ENCODE measurements at regions not wholly inside any gene's neighbourhood (a gene's known extent, or its start where the extent isn't known, plus 50 kb on each side); places are given as distances from the start of the nearest gene placed in this dataset.

DNA sequence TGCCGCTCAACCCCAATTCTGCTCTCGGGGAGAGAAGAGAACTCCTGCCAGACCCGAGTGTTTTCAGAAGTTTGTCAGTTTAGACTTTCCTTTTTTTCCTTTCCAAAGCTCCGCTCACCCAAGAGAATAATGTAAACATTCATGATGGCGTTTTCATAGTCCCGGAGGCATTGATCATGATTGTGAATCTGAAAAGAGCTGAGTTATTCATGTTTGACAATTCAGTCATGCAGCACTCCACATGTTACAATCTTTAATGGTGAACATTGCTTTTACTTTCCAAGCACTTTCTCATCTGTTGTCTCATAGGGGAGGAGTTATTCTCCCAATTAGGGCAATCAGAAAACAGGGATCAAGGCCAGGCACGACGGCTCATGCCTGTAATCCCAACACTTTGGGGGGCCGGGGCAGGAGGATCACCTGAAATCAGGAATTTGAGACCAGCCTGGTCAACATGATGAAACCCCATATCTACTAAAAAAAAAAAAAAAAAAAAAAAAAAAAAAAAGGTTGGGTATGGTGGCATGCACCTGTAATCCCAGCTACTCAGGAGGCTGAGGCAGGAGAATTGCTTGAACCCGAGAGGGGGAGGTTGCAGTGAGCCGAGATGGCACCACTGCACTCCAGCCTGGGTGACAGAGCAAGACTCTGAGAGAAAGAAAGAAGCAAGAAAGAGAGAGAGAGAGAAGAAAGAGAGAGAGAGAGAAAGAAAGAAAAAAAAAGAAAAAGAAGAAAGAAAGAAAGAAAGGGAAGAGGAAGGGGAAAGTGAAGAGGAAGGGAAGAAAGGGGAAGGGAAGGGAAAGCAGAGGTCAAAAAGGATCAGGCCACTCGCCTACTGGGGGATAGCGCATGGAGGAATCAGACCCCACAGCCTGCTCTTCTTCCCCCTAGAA, 70.0 kb upstream of the TNRC6C start:
- no peak for DNase-seq (ENCODE audit: low spot score)
- TF ChIP-seq, protein P1, sequence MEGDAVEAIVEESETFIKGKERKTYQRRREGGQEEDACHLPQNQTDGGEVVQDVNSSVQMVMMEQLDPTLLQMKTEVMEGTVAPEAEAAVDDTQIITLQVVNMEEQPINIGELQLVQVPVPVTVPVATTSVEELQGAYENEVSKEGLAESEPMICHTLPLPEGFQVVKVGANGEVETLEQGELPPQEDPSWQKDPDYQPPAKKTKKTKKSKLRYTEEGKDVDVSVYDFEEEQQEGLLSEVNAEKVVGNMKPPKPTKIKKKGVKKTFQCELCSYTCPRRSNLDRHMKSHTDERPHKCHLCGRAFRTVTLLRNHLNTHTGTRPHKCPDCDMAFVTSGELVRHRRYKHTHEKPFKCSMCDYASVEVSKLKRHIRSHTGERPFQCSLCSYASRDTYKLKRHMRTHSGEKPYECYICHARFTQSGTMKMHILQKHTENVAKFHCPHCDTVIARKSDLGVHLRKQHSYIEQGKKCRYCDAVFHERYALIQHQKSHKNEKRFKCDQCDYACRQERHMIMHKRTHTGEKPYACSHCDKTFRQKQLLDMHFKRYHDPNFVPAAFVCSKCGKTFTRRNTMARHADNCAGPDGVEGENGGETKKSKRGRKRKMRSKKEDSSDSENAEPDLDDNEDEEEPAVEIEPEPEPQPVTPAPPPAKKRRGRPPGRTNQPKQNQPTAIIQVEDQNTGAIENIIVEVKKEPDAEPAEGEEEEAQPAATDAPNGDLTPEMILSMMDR (conservative IDR thresholded peaks at IDR 0.05; ENCODE audit: low read depth) = no peak
- H3K27ac ChIP-seq = no peak overlapping the region
- ChIA-PET POLR2A (ENCODE audit: low non-redundant PET) (no interaction called here), CTCF (interaction anchor here (0.7 to 0.9 kb wide), 2 partner anchors 19 to 178 kb away, joined by 3 to 7 read pairs; no protein-coding TSS in a partner anchor)

DNA sequence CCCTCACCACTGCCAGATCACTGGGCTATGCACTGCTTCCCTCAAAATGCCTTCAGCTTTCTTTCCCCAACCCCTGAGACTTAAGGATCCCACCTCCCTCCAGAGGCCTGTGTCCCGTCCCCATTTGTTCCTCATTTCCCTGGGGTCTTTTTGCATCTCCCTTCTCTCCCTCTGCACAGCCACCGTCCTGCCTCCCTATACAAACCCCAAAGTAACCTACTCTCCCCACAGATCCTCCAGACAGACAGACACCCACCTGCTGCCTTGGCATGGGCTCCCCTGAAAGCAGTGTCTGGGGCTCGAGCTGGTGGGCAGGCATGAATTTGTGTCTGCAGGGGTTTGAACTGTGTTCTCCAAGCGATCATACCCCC, 69.4 kb upstream of the TNRC6C start:
- ChIA-PET POLR2A (ENCODE audit: low non-redundant PET) (no interaction called here), CTCF (no interaction called here)
- TF ChIP-seq, protein P1 (conservative IDR thresholded peaks at IDR 0.05; ENCODE audit: low read depth) = no peak
- DNase-seq (ENCODE audit: low spot score) = no peak
- no peak overlapping the region for H3K27ac ChIP-seq

DNA sequence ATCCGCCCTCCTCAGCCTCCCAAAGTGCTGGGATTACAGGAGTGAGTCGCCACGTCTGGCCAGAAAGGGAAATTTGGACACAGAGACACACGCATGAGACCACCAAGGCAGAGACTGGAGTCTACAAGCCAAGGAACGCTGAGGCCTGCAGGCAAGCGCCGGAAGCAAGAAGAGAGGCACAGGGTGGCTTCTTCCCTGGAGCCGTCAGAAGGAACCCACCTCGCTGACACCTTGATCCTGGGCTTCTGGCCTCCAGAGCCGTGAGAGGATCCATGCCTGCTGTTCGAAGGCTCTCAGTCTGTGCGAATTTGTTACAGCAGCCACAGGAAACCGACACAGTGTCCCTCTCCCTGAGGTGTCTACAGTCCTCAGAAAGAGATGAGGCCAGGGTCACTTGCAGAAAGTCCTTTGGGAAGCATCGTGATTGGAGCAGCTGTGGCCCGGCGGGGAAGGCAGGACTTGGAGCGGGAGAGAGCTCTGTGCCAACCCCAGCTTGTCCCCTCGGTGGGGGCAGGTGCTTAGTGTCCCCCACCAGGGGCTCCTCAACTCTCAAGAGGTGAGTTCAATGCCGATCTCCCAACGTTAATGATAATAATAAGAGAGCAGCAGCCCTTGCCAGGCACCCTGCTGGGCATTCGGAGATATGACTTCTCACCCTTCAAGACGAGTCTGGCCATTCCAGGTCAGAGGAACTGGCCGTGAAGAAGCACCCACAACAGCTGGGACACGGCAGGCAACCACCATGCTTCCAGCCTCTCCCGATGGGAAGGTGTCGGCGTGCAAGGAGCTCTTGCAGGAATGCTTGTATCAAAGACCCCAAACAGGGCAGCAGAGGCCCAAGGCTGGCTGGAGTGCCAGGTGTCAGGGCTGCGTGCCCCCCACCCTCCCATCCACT, 68.4 kb upstream of the TNRC6C start:
- CTCF ChIA-PET = no interaction called here
- POLR2A ChIA-PET (ENCODE audit: low non-redundant PET) = no interaction called here

DNA sequence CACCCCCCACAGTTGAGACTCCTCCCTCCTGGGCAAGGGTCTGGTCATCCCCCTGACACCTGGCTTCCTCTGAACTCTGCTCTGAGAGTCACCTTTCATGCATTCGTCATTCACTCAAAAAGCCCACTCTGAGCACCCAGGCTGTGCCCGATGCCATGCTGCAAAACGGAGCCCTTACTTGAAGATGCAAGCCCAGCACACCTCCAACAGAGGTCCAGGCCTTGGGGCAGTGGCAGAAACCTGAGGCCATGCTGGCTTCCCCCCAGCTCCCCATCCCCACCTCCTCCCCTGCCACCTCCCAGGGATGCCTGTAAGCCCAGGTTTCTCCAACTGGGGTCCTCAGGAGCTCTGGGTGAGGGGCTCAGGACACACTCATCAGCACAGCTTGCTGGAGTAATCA, 67.7 kb upstream of the TNRC6C start:
- DNase-seq (ENCODE audit: low spot score) = no peak
- CTCF ChIA-PET = no interaction called here
- POLR2A ChIA-PET (ENCODE audit: low non-redundant PET) = no interaction called here
- H3K27ac ChIP-seq = no peak overlapping the region
- TF ChIP-seq, protein P1 (conservative IDR thresholded peaks at IDR 0.05; ENCODE audit: low read depth) = no peak

More for the DNA sequence above, 68.4 kb upstream of the TNRC6C start:
- TF ChIP-seq, protein P1 (conservative IDR thresholded peaks at IDR 0.05; ENCODE audit: low read depth) = no peak
- H3K27ac ChIP-seq = no peak overlapping the region
- no peak for DNase-seq (ENCODE audit: low spot score)

DNA sequence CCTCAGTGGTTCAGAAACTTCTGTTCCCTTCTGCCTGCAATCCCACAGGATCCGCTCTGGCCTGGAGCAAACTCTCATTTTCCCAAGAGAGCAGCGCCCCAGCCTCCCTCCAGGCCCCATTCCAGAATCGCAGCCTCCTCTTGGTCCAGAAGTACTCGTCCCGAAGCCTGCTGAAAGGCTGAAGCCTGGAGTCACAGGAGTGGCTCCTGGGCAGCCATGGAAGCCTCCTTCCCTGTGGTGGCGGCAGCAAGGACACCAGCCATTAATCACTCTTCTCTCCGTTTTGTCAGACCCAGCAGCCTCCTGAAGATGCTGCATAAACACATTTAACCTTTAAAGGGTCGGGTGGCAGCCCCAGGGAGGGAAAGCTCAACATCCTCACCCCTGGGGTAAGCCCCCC, 66.9 kb upstream of the TNRC6C start:
- DNase-seq (ENCODE audit: low spot score) = no peak
- ChIA-PET CTCF (interaction anchor here (0.6 kb wide), 1 partner anchor 86 kb away, joined by 4 read pairs; no protein-coding TSS in a partner anchor), POLR2A (ENCODE audit: low non-redundant PET) (no interaction called here)

DNA sequence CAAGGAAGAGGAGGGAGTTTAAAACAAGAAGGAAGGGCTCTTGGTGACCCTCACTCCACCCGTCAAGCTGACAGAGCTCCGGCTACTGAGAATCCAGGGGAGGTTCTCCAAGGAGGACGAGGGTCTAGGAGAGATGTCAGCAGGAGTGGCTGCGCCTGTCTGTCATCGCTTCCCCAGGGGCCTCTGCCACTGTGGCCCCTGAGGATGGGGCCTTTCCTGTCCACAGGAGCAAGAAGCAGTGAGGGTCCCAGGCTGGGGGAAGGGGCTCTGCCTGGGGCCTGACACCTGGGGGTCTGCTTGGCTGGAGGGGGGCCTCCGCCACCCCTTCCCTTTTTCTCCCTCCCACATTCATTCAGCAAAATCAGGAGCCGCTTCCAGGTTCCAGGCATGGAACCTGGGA, 66.5 kb upstream of the TNRC6C start:
- POLR2A ChIA-PET (ENCODE audit: low non-redundant PET) = no interaction called here
- CTCF ChIA-PET = interaction anchor here (0.6 kb wide), 1 partner anchor 85 kb away, joined by 4 read pairs; no protein-coding TSS in a partner anchor
- no peak for DNase-seq (ENCODE audit: low spot score)
- TF ChIP-seq, protein P1 (conservative IDR thresholded peaks at IDR 0.05; ENCODE audit: low read depth) = no peak
- H3K27ac ChIP-seq = no peak overlapping the region

More for the DNA sequence above, 66.9 kb upstream of the TNRC6C start:
- no peak overlapping the region for H3K27ac ChIP-seq
- TF ChIP-seq, protein P1 (conservative IDR thresholded peaks at IDR 0.05; ENCODE audit: low read depth) = no peak
